ENCODE measurements at regions not wholly inside any gene's neighbourhood (a gene's known extent, or its start where the extent isn't known, plus 50 kb on each side); places are given as distances from the start of the nearest gene placed in this dataset.
"Not testable (repeated sequence)": the region's sequence is repeated elsewhere in the genome, so short reads cannot be mapped to it uniquely, and the experiment has no call there.

DNA sequence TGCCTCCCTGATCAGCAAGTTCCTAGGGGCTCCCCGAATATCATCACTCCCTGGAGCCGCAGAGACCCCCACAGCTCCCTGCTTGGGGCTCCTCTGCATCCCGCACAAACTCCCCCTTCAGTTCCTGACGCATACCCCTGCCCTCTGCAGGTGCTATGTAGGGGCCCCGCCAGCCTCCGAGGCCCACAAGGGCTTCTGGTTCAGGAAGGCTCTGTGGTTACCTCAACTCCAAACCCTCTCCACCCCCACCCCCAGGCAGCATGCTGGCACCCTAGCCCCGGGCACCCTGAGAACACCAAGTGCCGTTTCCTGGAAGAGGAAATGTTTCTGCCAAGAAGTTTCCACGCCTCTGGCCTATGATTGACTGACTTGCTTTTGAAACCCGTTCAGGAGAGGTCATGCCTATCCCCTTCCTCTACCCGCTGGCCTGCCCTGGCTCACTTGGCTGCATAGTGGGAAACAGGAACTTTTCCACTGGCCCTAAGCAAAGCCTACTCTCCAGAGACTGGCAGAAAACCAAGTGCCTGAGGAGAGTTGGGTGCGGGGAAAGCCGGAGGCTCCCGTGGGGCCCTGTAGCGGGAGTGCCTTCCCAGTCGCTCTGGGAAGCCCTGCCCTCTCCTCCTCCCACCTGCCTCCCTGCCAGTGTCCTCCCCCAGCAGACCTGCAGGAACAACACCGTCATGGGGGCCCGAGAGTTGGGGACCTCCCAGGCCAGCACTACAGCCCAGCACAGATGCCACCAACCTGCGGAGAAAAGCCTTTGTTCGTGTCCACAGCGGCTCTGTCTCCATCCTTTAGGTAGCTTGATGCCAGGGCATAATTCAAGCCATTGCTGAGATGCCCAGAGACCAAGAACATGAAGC lies 4084.2 kb upstream of the TPTE start:
- not testable (repeated sequence) for H4K91ac ChIP-seq (ENCODE audit: low read depth, low read length, poor library complexity); H4K8ac ChIP-seq (ENCODE audit: low read depth, low read length); H2BK12ac ChIP-seq (ENCODE audit: low read length); H3K27me3 ChIP-seq (ENCODE audit: control insufficient read depth in 3 of 3, insufficient read depth in 3 of 3, low read depth in 1 of 3, low read length in 3 of 3); H2BK120ac ChIP-seq (ENCODE audit: low read depth, low read length); DNase-seq (ENCODE audit: low spot score); H3K4me3 ChIP-seq (ENCODE audit: low read length in 2 of 2); H3K27ac ChIP-seq (replicated peaks; ENCODE audit: low read length); H3K79me1 ChIP-seq (ENCODE audit: low read depth, low read length); H3K18ac ChIP-seq (ENCODE audit: low read length); H3K4me1 ChIP-seq (ENCODE audit: control insufficient read depth in 2 of 2, insufficient read depth in 1 of 2, low read depth in 1 of 2, low read length in 2 of 2); H3K4ac ChIP-seq (ENCODE audit: low read length); H3K9ac ChIP-seq (ENCODE audit: low read depth, low read length, poor library complexity); H3K4me2 ChIP-seq (ENCODE audit: insufficient read depth, low read length, poor library complexity, severe bottlenecking); H3K36me3 ChIP-seq (replicated peaks in 1 of 2; ENCODE audit: control insufficient read depth in 2 of 2, insufficient read depth in 2 of 2, low read length in 2 of 2); H2BK5ac ChIP-seq (ENCODE audit: low read length); H2AK5ac ChIP-seq (ENCODE audit: low read depth, low read length); H2BK15ac ChIP-seq (ENCODE audit: low read length); H3K23ac ChIP-seq (ENCODE audit: low read depth, low read length, poor library complexity); H3K14ac ChIP-seq (ENCODE audit: low read length); H3K9me3 ChIP-seq (replicated peaks in 1 of 2; ENCODE audit: control insufficient read depth in 2 of 2, insufficient read depth in 1 of 2, low read depth in 1 of 2, low read length in 2 of 2); H2AFZ ChIP-seq (ENCODE audit: low read length)
- no CpG with 5 or more reads among the region's 21 CpGs for WGBS, 2 donors (ENCODE audit: extremely low coverage in 2 of 2, insufficient read length in 2 of 2, insufficient replicate concordance in 1 of 2)

DNA sequence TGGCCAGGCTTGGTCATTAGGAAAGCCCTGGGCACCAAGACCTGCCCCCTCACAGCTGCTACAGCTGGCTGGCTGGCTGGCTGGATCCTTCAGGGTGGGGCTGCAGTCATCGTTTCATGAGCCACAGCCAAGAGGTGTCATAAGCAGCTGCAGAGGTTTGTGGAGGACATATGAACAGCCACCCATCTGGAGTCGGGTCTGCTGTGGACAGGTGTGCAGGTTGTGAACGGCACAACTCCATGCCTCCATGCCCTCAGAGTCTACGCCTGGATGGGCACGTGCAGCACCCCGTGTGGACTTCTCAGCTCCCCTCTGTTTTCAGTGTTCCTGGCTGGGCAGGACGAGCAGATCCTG lies 4083.6 kb upstream of the TPTE start:
- no CpG with 5 or more reads among the region's 7 CpGs for WGBS, 2 donors (ENCODE audit: extremely low coverage in 2 of 2, insufficient read length in 2 of 2, insufficient replicate concordance in 1 of 2)

DNA sequence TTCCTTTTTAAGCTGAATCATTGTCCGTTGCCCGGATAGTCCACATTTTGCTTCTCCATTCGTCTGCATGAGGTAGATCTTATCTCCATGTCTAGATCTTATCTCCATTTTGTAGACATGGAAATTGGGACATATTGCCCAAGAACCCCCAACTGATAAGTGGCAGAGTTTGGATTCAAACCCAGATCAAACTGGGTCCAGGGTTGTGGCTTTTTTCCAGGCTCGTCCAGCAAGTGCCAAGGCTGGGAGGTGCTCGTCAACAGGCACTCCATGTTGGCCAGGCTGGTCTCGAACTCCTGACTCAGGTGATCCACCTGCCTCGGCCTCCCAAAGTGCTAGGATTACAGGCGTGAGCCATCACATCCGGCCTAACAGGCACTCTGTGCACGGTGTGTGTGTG lies 4082.3 kb upstream of the TPTE start:
- not testable (repeated sequence) for H4K91ac ChIP-seq (ENCODE audit: low read depth, low read length, poor library complexity); H3K79me1 ChIP-seq (ENCODE audit: low read depth, low read length); H3K23ac ChIP-seq (ENCODE audit: low read depth, low read length, poor library complexity); H3K18ac ChIP-seq (ENCODE audit: low read length); H2AFZ ChIP-seq (ENCODE audit: low read length); H3K4me1 ChIP-seq (ENCODE audit: control insufficient read depth in 2 of 2, insufficient read depth in 1 of 2, low read depth in 1 of 2, low read length in 2 of 2); H2BK5ac ChIP-seq (ENCODE audit: low read length); H3K4me2 ChIP-seq (ENCODE audit: insufficient read depth, low read length, poor library complexity, severe bottlenecking); H3K27ac ChIP-seq (replicated peaks; ENCODE audit: low read length); H3K36me3 ChIP-seq (replicated peaks in 1 of 2; ENCODE audit: control insufficient read depth in 2 of 2, insufficient read depth in 2 of 2, low read length in 2 of 2); H3K4me3 ChIP-seq (ENCODE audit: low read length in 2 of 2); H3K4ac ChIP-seq (ENCODE audit: low read length); H3K14ac ChIP-seq (ENCODE audit: low read length); H2AK5ac ChIP-seq (ENCODE audit: low read depth, low read length); H2BK120ac ChIP-seq (ENCODE audit: low read depth, low read length); H3K9me3 ChIP-seq (replicated peaks in 1 of 2; ENCODE audit: control insufficient read depth in 2 of 2, insufficient read depth in 1 of 2, low read depth in 1 of 2, low read length in 2 of 2); H3K27me3 ChIP-seq (ENCODE audit: control insufficient read depth in 3 of 3, insufficient read depth in 3 of 3, low read depth in 1 of 3, low read length in 3 of 3); H2BK12ac ChIP-seq (ENCODE audit: low read length); H4K8ac ChIP-seq (ENCODE audit: low read depth, low read length); DNase-seq (ENCODE audit: low spot score); H3K9ac ChIP-seq (ENCODE audit: low read depth, low read length, poor library complexity); H2BK15ac ChIP-seq (ENCODE audit: low read length)
- WGBS, 2 donors (ENCODE audit: extremely low coverage in 2 of 2, insufficient read length in 2 of 2, insufficient replicate concordance in 1 of 2), result no CpG with 5 or more reads among the region's 10 CpGs

More for the DNA sequence above, 4083.6 kb upstream of the TPTE start:
- not testable (repeated sequence) for H3K23ac ChIP-seq (ENCODE audit: low read depth, low read length, poor library complexity); H3K14ac ChIP-seq (ENCODE audit: low read length); H3K4ac ChIP-seq (ENCODE audit: low read length); H3K79me1 ChIP-seq (ENCODE audit: low read depth, low read length); H3K4me1 ChIP-seq (ENCODE audit: control insufficient read depth in 2 of 2, insufficient read depth in 1 of 2, low read depth in 1 of 2, low read length in 2 of 2); H4K91ac ChIP-seq (ENCODE audit: low read depth, low read length, poor library complexity); H3K36me3 ChIP-seq (replicated peaks in 1 of 2; ENCODE audit: control insufficient read depth in 2 of 2, insufficient read depth in 2 of 2, low read length in 2 of 2); H2BK5ac ChIP-seq (ENCODE audit: low read length); H2AFZ ChIP-seq (ENCODE audit: low read length); H3K27me3 ChIP-seq (ENCODE audit: control insufficient read depth in 3 of 3, insufficient read depth in 3 of 3, low read depth in 1 of 3, low read length in 3 of 3); DNase-seq (ENCODE audit: low spot score); H2BK15ac ChIP-seq (ENCODE audit: low read length); H3K4me3 ChIP-seq (ENCODE audit: low read length in 2 of 2); H2BK120ac ChIP-seq (ENCODE audit: low read depth, low read length); H4K8ac ChIP-seq (ENCODE audit: low read depth, low read length); H2BK12ac ChIP-seq (ENCODE audit: low read length); H2AK5ac ChIP-seq (ENCODE audit: low read depth, low read length); H3K9me3 ChIP-seq (replicated peaks in 1 of 2; ENCODE audit: control insufficient read depth in 2 of 2, insufficient read depth in 1 of 2, low read depth in 1 of 2, low read length in 2 of 2); H3K9ac ChIP-seq (ENCODE audit: low read depth, low read length, poor library complexity); H3K18ac ChIP-seq (ENCODE audit: low read length); H3K4me2 ChIP-seq (ENCODE audit: insufficient read depth, low read length, poor library complexity, severe bottlenecking); H3K27ac ChIP-seq (replicated peaks; ENCODE audit: low read length)

DNA sequence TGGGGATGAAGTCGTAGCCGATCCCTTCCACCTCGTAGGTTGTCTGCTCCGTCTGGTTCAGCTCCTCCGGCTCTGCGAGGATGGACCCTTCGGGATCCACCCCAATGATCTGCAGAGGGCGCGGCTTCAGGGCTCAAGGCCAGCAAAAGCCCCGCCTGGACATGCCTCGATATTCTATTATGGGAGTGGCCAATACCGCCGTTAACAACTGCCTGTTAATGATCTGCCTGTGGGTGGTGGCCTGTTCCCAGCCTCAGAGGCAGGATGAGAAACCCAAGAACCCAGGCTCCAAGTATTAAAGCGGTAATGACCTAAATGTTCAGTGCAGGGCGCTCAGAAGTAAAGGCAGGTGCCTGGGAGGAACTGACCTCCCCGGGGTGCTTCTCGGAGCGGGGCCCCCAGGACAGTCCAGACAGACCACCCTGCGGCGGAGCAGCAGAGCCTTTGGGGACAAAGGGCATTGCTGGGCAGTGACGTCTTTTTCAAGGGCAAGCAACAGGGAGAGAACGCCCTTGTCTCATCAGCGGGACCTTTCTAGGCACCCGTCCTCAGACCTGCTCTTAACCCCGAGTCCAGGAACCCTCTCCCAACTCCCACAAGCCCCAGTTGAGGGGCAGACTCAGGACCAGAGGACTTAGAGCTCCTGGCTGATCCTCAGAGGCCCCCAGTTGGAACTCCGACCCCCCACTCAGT lies 4066.6 kb upstream of the TPTE start:
- H3K4me1 ChIP-seq (ENCODE audit: control insufficient read depth in 2 of 2, insufficient read depth in 1 of 2, low read depth in 1 of 2, low read length in 2 of 2); H2BK15ac ChIP-seq (ENCODE audit: low read length); H3K27ac ChIP-seq (replicated peaks; ENCODE audit: low read length); H2AFZ ChIP-seq (ENCODE audit: low read length); H2BK120ac ChIP-seq (ENCODE audit: low read depth, low read length); H3K18ac ChIP-seq (ENCODE audit: low read length); H3K9me3 ChIP-seq (replicated peaks in 1 of 2; ENCODE audit: control insufficient read depth in 2 of 2, insufficient read depth in 1 of 2, low read depth in 1 of 2, low read length in 2 of 2); H2BK12ac ChIP-seq (ENCODE audit: low read length); H3K23ac ChIP-seq (ENCODE audit: low read depth, low read length, poor library complexity); H3K4ac ChIP-seq (ENCODE audit: low read length); H3K9ac ChIP-seq (ENCODE audit: low read depth, low read length, poor library complexity); H4K91ac ChIP-seq (ENCODE audit: low read depth, low read length, poor library complexity); H4K8ac ChIP-seq (ENCODE audit: low read depth, low read length); H2BK5ac ChIP-seq (ENCODE audit: low read length); DNase-seq (ENCODE audit: low spot score); H3K79me1 ChIP-seq (ENCODE audit: low read depth, low read length); H3K36me3 ChIP-seq (replicated peaks in 1 of 2; ENCODE audit: control insufficient read depth in 2 of 2, insufficient read depth in 2 of 2, low read length in 2 of 2); H3K27me3 ChIP-seq (ENCODE audit: control insufficient read depth in 3 of 3, insufficient read depth in 3 of 3, low read depth in 1 of 3, low read length in 3 of 3); H3K4me2 ChIP-seq (ENCODE audit: insufficient read depth, low read length, poor library complexity, severe bottlenecking); H3K14ac ChIP-seq (ENCODE audit: low read length); H3K4me3 ChIP-seq (ENCODE audit: low read length in 2 of 2); H2AK5ac ChIP-seq (ENCODE audit: low read depth, low read length): not testable (repeated sequence)
- no CpG with 5 or more reads among the region's 26 CpGs for WGBS, 2 donors (ENCODE audit: extremely low coverage in 2 of 2, insufficient read length in 2 of 2, insufficient replicate concordance in 1 of 2)
